ENCODE measurements at regions not wholly inside any gene's neighbourhood (a gene's known extent, or its start where the extent isn't known, plus 50 kb on each side); places are given as distances from the start of the nearest gene placed in this dataset.

GRCh38 chr7:52917982-52918578, 117.4 kb upstream of the POM121L12 start:
- H3K36me3 Mint-ChIP-seq, result no peaks in the 10 kb centered on the region
- H3K9me3 Mint-ChIP-seq, result peaks cover 13% of the 10 kb centered on the region
- no peaks in the 10 kb centered on the region for H3K27me3 Mint-ChIP-seq
- no peak overlapping the region for H3K4me3 Mint-ChIP-seq
- no peak overlapping the region for H3K27ac Mint-ChIP-seq
- no peaks in the 10 kb centered on the region for H3K4me1 Mint-ChIP-seq

GRCh38 chr7:52911795-52912194, 123.6 kb upstream of the POM121L12 start:
- H3K9me3 Mint-ChIP-seq, result peaks cover 17% of the 10 kb centered on the region
- no peaks in the 10 kb centered on the region for H3K36me3 Mint-ChIP-seq
- no peak overlapping the region for H3K27ac Mint-ChIP-seq
- no peaks in the 10 kb centered on the region for H3K27me3 Mint-ChIP-seq
- no peak overlapping the region for H3K4me3 Mint-ChIP-seq
- no peaks in the 10 kb centered on the region for H3K4me1 Mint-ChIP-seq

- no peaks in the 10 kb centered on the region for H3K4me1 Mint-ChIP-seq
- H3K36me3 Mint-ChIP-seq, result no peaks in the 10 kb centered on the region
- H3K27me3 Mint-ChIP-seq, result no peaks in the 10 kb centered on the region
- H3K4me3 Mint-ChIP-seq, result no peak overlapping the region
- peaks cover 17% of the 10 kb centered on the region for H3K9me3 Mint-ChIP-seq
- H3K27ac Mint-ChIP-seq, result no peak overlapping the region
Observed at GRCh38 chr7:52911326-52911725, 124.1 kb upstream of the POM121L12 start.

DNA sequence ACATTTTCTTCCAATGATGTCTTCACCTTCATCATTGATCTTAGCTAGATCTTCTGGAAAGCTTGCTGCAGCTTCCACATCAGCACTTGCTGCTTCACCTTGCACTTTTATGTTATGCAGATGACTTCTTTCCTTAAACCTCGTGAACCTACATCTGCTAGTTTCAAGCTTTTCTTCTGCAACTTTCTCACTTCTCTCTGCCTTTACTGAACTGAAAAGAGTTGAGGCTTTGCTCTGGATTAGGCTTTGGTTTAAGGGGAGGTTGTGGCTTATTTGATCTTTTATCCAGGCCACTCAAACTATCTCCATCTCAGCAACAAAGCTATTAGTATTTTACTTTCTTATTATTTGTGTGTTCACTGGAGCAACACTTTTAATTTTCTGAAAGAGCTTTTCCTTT, 125.5 kb upstream of the POM121L12 start:
- Mint-ChIP-seq H3K4me3 (no peak overlapping the region), H3K36me3 (no peaks in the 10 kb centered on the region), H3K9me3 (peaks cover 17% of the 10 kb centered on the region), H3K4me1 (no peaks in the 10 kb centered on the region), H3K27ac (no peak overlapping the region), H3K27me3 (no peaks in the 10 kb centered on the region)

GRCh38 chr7:52909131-52909530, 126.3 kb upstream of the POM121L12 start:
- H3K27me3 Mint-ChIP-seq, result no peaks in the 10 kb centered on the region
- no peaks in the 10 kb centered on the region for H3K4me1 Mint-ChIP-seq
- H3K9me3 Mint-ChIP-seq, result peaks cover 15% of the 10 kb centered on the region
- no peaks in the 10 kb centered on the region for H3K36me3 Mint-ChIP-seq
- H3K4me3 Mint-ChIP-seq, result no peak overlapping the region
- H3K27ac Mint-ChIP-seq, result no peak overlapping the region

DNA sequence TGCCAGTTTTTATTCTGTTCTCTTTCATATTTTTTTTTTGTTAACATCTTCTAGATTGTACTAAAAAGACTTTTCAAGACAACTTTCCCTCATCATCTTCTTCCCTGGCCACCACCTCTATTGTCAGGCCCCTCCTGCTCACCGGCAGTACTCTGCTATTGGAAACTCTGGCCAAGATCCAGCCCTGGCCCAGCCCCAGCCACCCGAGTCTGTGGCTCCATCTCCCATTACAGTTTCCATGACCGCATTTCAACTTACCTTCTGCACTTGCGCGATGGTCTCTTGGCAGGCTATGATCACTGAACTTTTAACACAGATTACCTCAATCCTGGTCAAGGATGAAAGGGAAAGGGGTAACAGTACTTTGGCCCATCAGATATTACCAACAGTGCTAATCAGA, 137.7 kb upstream of the POM121L12 start:
- Mint-ChIP-seq H3K36me3 (no peaks in the 10 kb centered on the region), H3K27ac (no peak overlapping the region), H3K9me3 (no peaks in the 10 kb centered on the region), H3K4me1 (no peaks in the 10 kb centered on the region), H3K4me3 (no peak overlapping the region), H3K27me3 (no peaks in the 10 kb centered on the region)

DNA sequence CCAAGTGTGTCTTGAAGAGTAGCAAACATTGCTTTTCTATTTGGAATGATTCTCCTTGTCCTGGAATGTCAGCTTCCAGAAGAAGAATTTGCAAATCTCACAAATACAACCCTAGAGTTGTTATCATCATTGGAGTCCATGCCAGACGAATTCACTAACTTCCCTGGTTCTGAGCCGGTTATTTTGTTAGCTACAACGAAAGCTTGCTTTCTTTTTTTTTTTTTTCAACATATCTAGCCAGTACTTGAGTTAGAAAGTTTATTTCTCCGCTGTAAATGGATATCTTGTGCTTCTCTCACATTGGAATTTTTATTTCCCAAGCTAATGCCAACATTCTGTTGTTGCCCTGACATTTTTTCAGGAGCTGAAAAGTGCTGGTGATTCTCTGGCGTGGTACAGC, 138.1 kb upstream of the POM121L12 start:
- Mint-ChIP-seq H3K27me3 (no peaks in the 10 kb centered on the region), H3K36me3 (no peaks in the 10 kb centered on the region), H3K9me3 (no peaks in the 10 kb centered on the region), H3K4me1 (no peaks in the 10 kb centered on the region), H3K4me3 (no peak overlapping the region), H3K27ac (no peak overlapping the region)

- no peaks in the 10 kb centered on the region for H3K4me1 Mint-ChIP-seq
- H3K9me3 Mint-ChIP-seq, result peaks cover 9% of the 10 kb centered on the region
- no peaks in the 10 kb centered on the region for H3K36me3 Mint-ChIP-seq
Observed at GRCh38 chr7:52877240-52877639, 158.2 kb upstream of the POM121L12 start.

DNA sequence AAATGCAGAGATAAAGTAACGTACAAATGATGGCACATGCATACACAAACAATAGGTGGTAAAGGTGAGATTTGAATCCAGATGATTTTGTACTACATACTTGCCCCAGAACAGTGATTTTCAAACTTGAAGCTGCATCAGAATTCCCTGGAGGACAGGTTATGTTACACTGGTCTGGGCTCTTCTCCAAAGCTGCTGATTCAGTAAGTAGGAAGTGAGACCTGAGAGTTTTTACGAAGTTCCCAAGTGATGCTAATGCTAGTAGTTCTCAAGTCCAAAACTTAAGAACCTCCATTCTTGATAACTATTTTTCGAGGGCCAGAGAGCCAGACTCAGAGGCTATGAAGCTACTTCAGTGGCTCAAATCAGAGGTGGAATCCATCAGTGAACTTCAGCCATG, 159.0 kb upstream of the POM121L12 start:
- Mint-ChIP-seq H3K9me3 (peaks cover 12% of the 10 kb centered on the region), H3K4me1 (no peaks in the 10 kb centered on the region), H3K27ac (no peak overlapping the region), H3K4me3 (no peak overlapping the region), H3K36me3 (no peaks in the 10 kb centered on the region), H3K27me3 (no peaks in the 10 kb centered on the region)

More at GRCh38 chr7:52877240-52877639, 158.2 kb upstream of the POM121L12 start:
- Mint-ChIP-seq H3K4me3 (no peak overlapping the region), H3K27ac (no peak overlapping the region), H3K27me3 (no peaks in the 10 kb centered on the region)

DNA sequence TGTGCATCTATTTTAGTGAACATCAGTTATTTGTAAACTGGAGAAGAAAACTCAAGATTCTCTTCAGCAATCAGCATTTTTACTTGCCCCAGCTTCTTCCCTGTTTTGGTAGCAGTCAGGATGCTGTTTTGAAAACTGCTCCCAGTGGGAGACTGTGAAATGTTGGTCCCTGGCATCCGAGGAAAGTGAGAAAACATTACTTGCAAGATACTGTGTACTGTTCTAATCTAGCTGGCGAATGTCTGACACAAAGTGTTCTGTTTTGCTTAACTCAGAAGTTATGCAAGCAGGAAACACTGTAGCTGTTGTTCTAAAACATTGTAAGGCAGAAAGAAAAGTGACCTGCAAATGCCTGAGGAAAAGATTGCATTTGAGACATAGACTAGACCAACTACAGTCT, 171.8 kb upstream of the POM121L12 start:
- no peak overlapping the region for H3K27ac Mint-ChIP-seq
- H3K4me3 Mint-ChIP-seq, result no peak overlapping the region
- H3K9me3 Mint-ChIP-seq, result peaks cover 5% of the 10 kb centered on the region
- H3K27me3 Mint-ChIP-seq, result no peaks in the 10 kb centered on the region
- no peaks in the 10 kb centered on the region for H3K36me3 Mint-ChIP-seq
- H3K4me1 Mint-ChIP-seq, result no peaks in the 10 kb centered on the region

GRCh38 chr7:52862321-52862720, 173.1 kb upstream of the POM121L12 start:
- H3K36me3 Mint-ChIP-seq, result no peaks in the 10 kb centered on the region
- no peaks in the 10 kb centered on the region for H3K4me1 Mint-ChIP-seq
- H3K4me3 Mint-ChIP-seq, result no peak overlapping the region
- no peaks in the 10 kb centered on the region for H3K27me3 Mint-ChIP-seq
- H3K9me3 Mint-ChIP-seq, result peaks cover 5% of the 10 kb centered on the region
- H3K27ac Mint-ChIP-seq, result no peak overlapping the region

DNA sequence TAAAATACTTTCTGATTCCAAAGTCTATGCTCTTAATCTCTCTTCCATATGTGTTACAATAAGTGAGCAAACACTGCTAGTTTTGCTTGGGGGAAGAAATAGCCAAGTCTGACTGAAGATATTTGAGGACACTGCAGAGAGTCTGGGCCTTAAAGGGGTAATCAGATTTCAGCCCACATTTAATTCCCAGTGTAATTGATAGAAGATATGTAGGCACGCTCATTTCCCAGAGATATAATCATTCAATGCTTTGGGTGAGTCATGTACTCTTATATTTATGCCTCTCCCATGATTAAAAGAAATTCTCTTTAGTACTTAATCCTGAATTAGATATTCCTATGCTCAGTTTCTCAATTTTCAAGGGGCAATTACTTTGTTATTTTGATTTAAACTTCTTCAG, 178.1 kb upstream of the POM121L12 start:
- H3K9me3 Mint-ChIP-seq, result peaks cover 7% of the 10 kb centered on the region
- H3K27ac Mint-ChIP-seq, result no peak overlapping the region
- no peaks in the 10 kb centered on the region for H3K27me3 Mint-ChIP-seq
- no peaks in the 10 kb centered on the region for H3K4me1 Mint-ChIP-seq
- no peaks in the 10 kb centered on the region for H3K36me3 Mint-ChIP-seq
- no peak overlapping the region for H3K4me3 Mint-ChIP-seq

DNA sequence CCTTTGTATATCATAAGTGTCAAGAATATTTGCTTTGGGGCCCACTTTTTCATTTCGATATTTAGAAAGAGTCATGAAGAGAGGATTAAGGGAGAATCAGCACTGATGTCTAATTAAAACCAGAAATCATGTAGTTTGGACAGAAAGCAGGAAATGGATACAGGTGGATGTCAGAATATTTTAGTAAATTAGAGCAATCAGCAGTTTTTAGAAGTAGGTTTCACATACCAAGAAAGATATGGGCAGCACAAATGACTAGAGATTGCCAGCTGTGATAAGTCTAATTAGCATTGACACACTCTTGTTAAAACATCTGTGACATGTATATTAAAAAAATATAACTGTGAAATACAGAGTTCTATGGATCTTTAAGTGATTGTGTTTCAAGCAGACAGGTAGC, 180.8 kb upstream of the POM121L12 start:
- Mint-ChIP-seq H3K4me1 (no peaks in the 10 kb centered on the region), H3K36me3 (no peaks in the 10 kb centered on the region), H3K4me3 (no peak overlapping the region), H3K9me3 (peaks cover 10% of the 10 kb centered on the region), H3K27me3 (no peaks in the 10 kb centered on the region), H3K27ac (no peak overlapping the region)

- H3K9me3 Mint-ChIP-seq, result peaks cover 10% of the 10 kb centered on the region
- H3K27ac Mint-ChIP-seq, result no peak overlapping the region
- H3K4me1 Mint-ChIP-seq, result no peaks in the 10 kb centered on the region
- no peaks in the 10 kb centered on the region for H3K27me3 Mint-ChIP-seq
- H3K36me3 Mint-ChIP-seq, result no peaks in the 10 kb centered on the region
- no peak overlapping the region for H3K4me3 Mint-ChIP-seq
Observed at GRCh38 chr7:52851547-52851946, 183.9 kb upstream of the POM121L12 start.

DNA sequence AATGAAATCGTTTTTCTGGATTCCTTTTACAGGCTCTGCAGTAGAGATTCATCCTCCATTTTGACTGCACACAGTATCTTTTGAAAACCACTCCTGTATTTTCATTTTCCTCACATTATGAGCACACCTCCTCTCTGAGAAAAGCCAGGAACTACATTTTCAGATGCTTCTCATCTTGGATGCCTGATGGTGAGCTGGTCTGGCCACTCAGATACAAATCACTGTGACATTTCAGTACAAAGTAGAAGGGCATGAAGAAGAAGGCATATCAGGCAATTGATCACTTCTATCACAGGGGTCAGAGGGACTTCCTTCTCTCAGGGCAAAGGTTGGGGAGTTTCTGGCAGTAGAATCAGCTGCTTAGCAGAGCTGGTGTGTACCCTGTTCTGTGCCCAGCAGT, 192.0 kb upstream of the POM121L12 start:
- Mint-ChIP-seq H3K9me3 (no peaks in the 10 kb centered on the region), H3K36me3 (no peaks in the 10 kb centered on the region), H3K27ac (no peak overlapping the region), H3K27me3 (no peaks in the 10 kb centered on the region), H3K4me1 (no peaks in the 10 kb centered on the region), H3K4me3 (no peak overlapping the region)

- Mint-ChIP-seq H3K4me3 (no peak overlapping the region), H3K27me3 (no peaks in the 10 kb centered on the region), H3K9me3 (no peaks in the 10 kb centered on the region), H3K36me3 (no peaks in the 10 kb centered on the region), H3K4me1 (no peaks in the 10 kb centered on the region), H3K27ac (no peak overlapping the region)
Observed at GRCh38 chr7:52842202-52842900, 193.1 kb upstream of the POM121L12 start.

DNA sequence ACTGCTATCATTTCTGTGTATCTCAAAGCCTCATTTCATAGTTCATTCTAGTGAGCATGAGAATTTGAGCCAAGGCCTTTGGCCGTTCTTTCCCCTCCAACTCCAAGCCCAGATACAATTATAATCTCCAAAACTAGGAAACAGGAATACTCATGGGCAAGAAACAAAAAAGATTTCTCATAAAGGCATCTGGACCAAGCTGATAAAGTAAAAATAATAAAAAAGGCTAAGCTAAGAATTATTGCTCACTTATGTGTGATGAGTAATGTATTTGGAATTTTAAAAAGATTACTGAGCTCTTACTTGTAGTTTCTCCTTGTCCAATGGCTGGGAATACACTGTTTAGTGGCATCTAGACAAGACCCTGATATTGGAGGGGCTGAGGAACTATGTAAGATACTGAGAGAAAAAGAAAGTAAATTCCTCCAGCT, 196.4 kb upstream of the POM121L12 start:
- no peaks in the 10 kb centered on the region for H3K4me1 Mint-ChIP-seq
- no peaks in the 10 kb centered on the region for H3K27me3 Mint-ChIP-seq
- H3K27ac Mint-ChIP-seq, result no peak overlapping the region
- peaks cover 6% of the 10 kb centered on the region for H3K9me3 Mint-ChIP-seq
- H3K4me3 Mint-ChIP-seq, result no peak overlapping the region
- H3K36me3 Mint-ChIP-seq, result no peaks in the 10 kb centered on the region
